GM23248 (cell line): ENCODE measurements at regions not wholly inside any gene's neighbourhood (a gene's known extent, or its start where the extent isn't known, plus 50 kb on each side); places are given as distances from the start of the nearest gene placed in this dataset.

ENCODE experiments used
- EZH2 ChIP-seq: fragments of 200-600 bp; sonication (generic); IDR thresholded peaks from 2 replicates; pipeline ENCODE4 v1.6.1; 2018; ENCODE audit warnings: antibody characterized with exemption, mild to moderate bottlenecking; ENCODE audit not compliant: insufficient read depth, poor library complexity, severe bottlenecking
- EZH2phosphoT487 ChIP-seq: fragments of 200-600 bp; sonication (generic); IDR thresholded peaks from 2 replicates; pipeline ENCODE4 v1.6.1; 2018; ENCODE audit warnings: antibody characterized with exemption, moderate library complexity, mild to moderate bottlenecking, low read depth; ENCODE audit not compliant: insufficient read depth

DNA sequence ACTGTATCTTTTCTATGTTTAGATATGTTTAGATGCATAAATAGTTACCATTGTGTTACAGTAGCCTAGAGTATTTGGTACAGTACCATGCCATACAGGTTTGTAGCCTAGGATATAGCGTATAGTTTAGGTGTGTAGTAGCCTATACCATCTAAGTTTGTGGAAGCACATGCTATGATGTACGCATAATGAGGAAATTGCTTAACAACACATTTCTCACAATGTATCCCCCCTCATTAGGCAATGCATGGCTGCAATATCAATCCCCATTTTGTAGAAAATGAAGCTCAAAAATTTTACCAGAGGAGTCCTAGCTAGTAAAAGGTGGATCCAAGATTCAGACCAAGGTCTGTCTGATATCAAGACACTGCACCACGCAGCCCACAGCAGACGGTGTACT, 376.4 kb upstream of the NFE2L3 start:
- no peak for TF ChIP-seq EZH2
- TF ChIP-seq EZH2phosphoT487: no peak
